ENCODE measurements at regions not wholly inside any gene's neighbourhood (a gene's known extent, or its start where the extent isn't known, plus 50 kb on each side); places are given as distances from the start of the nearest gene placed in this dataset.
A peak's percentile ranks its signal among the peaks of the same experiment; 100 is the strongest.

- TF ChIP-seq POLR2A (IDR thresholded peaks at IDR 0.05) (no peak), EP300 (IDR thresholded peaks at IDR 0.05) (no peak), POLR2AphosphoS5 (IDR thresholded peaks at IDR 0.05) (no peak)
- TF ChIP-seq, protein P1, sequence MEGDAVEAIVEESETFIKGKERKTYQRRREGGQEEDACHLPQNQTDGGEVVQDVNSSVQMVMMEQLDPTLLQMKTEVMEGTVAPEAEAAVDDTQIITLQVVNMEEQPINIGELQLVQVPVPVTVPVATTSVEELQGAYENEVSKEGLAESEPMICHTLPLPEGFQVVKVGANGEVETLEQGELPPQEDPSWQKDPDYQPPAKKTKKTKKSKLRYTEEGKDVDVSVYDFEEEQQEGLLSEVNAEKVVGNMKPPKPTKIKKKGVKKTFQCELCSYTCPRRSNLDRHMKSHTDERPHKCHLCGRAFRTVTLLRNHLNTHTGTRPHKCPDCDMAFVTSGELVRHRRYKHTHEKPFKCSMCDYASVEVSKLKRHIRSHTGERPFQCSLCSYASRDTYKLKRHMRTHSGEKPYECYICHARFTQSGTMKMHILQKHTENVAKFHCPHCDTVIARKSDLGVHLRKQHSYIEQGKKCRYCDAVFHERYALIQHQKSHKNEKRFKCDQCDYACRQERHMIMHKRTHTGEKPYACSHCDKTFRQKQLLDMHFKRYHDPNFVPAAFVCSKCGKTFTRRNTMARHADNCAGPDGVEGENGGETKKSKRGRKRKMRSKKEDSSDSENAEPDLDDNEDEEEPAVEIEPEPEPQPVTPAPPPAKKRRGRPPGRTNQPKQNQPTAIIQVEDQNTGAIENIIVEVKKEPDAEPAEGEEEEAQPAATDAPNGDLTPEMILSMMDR (IDR thresholded peaks at IDR 0.05): no peak
- H3K36me3 ChIP-seq: no peaks in the 10 kb centered on the region
- H3K27ac ChIP-seq: no peak overlapping the region
- H3K9me3 ChIP-seq: no peaks in the 10 kb centered on the region
- no peak overlapping the region for H3K4me3 ChIP-seq
- no peaks in the 10 kb centered on the region for H3K4me1 ChIP-seq
- DNase-seq (no peak), ATAC-seq (ENCODE audit: low FRiP score in 2 of 2) (no peak)
- 60 to 80% methylated on average over 1 to 2 of the region's 2 CpGs for WGBS, 2 donors
- H3K27me3 ChIP-seq: no peaks in the 10 kb centered on the region
These were observed 75.7 kb downstream of the AGTR2 start for GRCh38 chrX:116246261-116246660.

GRCh38 chrX:116267511-116268040 lies 97.0 kb downstream of the AGTR2 start:
- 71 to 76% methylated on average over 3 of the region's 3 CpGs for WGBS, 2 donors
- DNase-seq: no peak
- no peak overlapping the region for H3K27ac ChIP-seq
- no peaks in the 10 kb centered on the region for H3K9me3 ChIP-seq
- no peak for ATAC-seq (ENCODE audit: low FRiP score in 2 of 2)
- H3K27me3 ChIP-seq: no peaks in the 10 kb centered on the region
- no peak for TF ChIP-seq POLR2AphosphoS5 (IDR thresholded peaks at IDR 0.05)
- no peak for TF ChIP-seq EP300 (IDR thresholded peaks at IDR 0.05)
- no peak for TF ChIP-seq POLR2A (IDR thresholded peaks at IDR 0.05)
- TF ChIP-seq, protein P1 (IDR thresholded peaks at IDR 0.05): no peak
- H3K4me3 ChIP-seq: no peak overlapping the region
- H3K36me3 ChIP-seq: no peaks in the 10 kb centered on the region
- no peaks in the 10 kb centered on the region for H3K4me1 ChIP-seq

GRCh38 chrX:116272322-116272721 lies 101.8 kb downstream of the AGTR2 start:
- no peak for DNase-seq
- Histone ChIP-seq H3K36me3 (no peaks in the 10 kb centered on the region), H3K4me3 (no peak overlapping the region), H3K4me1 (no peaks in the 10 kb centered on the region), H3K27me3 (no peaks in the 10 kb centered on the region), H3K9me3 (no peaks in the 10 kb centered on the region), H3K27ac (no peak overlapping the region)
- ATAC-seq (ENCODE audit: low FRiP score in 2 of 2): peak in 1 of 2 donors; percentile 65
- 22 to 24% methylated on average over 3 of the region's 3 CpGs for WGBS, 2 donors
- TF ChIP-seq, protein P1 (IDR thresholded peaks at IDR 0.05): no peak
- TF ChIP-seq EP300 (IDR thresholded peaks at IDR 0.05) (no peak), POLR2AphosphoS5 (IDR thresholded peaks at IDR 0.05) (peak in 1 of 2 donors; percentile 40), POLR2A (IDR thresholded peaks at IDR 0.05) (no peak)

DNA sequence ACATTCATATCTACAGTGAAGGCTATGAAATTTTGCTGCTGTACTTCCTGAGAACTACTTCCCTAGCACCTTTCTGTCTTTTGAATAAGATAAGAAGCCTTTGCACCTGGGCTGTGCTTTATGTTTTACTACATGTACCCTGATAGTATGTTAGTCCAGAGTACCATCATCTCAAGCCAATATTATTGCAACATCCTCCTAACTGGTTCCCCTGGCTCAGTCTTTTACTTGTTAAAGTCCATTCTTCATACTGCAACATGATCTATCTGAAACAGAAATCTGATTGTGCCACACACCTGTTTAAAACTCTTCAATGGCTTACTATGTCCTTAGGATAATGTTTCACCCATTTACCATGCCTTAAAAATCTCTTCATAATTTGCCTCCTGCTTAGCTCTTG lies 102.3 kb downstream of the AGTR2 start:
- no peaks in the 10 kb centered on the region for H3K9me3 ChIP-seq
- H3K36me3 ChIP-seq: no peaks in the 10 kb centered on the region
- H3K4me1 ChIP-seq: no peaks in the 10 kb centered on the region
- no peaks in the 10 kb centered on the region for H3K27me3 ChIP-seq
- no peak for ATAC-seq (ENCODE audit: low FRiP score in 2 of 2)
- TF ChIP-seq POLR2A (IDR thresholded peaks at IDR 0.05) (no peak), EP300 (IDR thresholded peaks at IDR 0.05) (no peak), POLR2AphosphoS5 (IDR thresholded peaks at IDR 0.05) (no peak)
- TF ChIP-seq, protein P1 (IDR thresholded peaks at IDR 0.05): no peak
- H3K27ac ChIP-seq: no peak overlapping the region
- no peak overlapping the region for H3K4me3 ChIP-seq
- no peak for DNase-seq

DNA sequence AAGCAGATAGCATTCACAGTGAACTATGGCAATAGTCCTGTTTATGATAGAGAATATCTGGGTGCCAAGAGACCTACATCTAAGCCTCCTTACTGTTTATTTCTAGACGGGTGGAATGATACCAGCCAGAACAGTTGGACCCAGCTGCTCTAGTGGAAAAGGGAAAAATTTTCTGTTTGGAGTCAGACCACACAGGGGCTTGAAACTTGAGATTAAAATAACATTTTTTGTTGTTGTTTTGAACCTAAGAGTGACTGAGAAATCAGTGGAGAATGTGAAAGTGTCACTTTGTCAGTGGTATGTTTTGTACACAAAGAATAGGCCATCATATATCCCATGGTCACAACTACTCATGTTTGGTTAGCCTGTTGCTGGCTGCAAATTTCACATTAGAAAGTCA lies 105.7 kb downstream of the AGTR2 start:
- Histone ChIP-seq H3K27me3 (no peaks in the 10 kb centered on the region), H3K4me1 (no peaks in the 10 kb centered on the region), H3K27ac (no peak overlapping the region), H3K4me3 (no peak overlapping the region), H3K36me3 (no peaks in the 10 kb centered on the region), H3K9me3 (no peaks in the 10 kb centered on the region)
- TF ChIP-seq POLR2AphosphoS5 (IDR thresholded peaks at IDR 0.05) (no peak), EP300 (IDR thresholded peaks at IDR 0.05) (no peak)
- TF ChIP-seq, protein P1 (IDR thresholded peaks at IDR 0.05): no peak
- no peak for DNase-seq
- 40 to 67% methylated on average over 1 of the region's 1 CpG for WGBS, 2 donors
- no peak for ATAC-seq (ENCODE audit: low FRiP score in 2 of 2)
